Endothelial cell of umbilical vein (primary cell): ENCODE measurements at regions not wholly inside any gene's neighbourhood (a gene's known extent, or its start where the extent isn't known, plus 50 kb on each side); places are given as distances from the start of the nearest gene placed in this dataset.

ENCODE experiments used
- EZH2 ChIP-seq: IDR thresholded peaks from 2 replicates; pipeline ENCODE4 v1.6.1; 2012; ENCODE audit warnings: borderline replicate concordance, low read depth, mild to moderate bottlenecking, moderate library complexity, low read length, inconsistent platforms; ENCODE audit not compliant: severe bottlenecking
- FOS ChIP-seq: IDR thresholded peaks from 2 replicates; pipeline ENCODE4 v1.6.1; 2011; ENCODE audit warnings: mild to moderate bottlenecking, low read length, moderate library complexity, borderline replicate concordance; ENCODE audit not compliant: insufficient read depth
- JUN ChIP-seq: IDR thresholded peaks from 2 replicates; pipeline ENCODE4 v1.6.1; 2011; ENCODE audit warnings: borderline replicate concordance, low read depth; ENCODE audit not compliant: insufficient read length, insufficient read depth
- MYC ChIP-seq: IDR thresholded peaks from one replicate; pipeline ENCODE4 v1.6.1; 2011; ENCODE audit warnings: mild to moderate bottlenecking, low read depth, low read length
- POLR2A ChIP-seq: IDR thresholded peaks from 2 replicates; pipeline ENCODE4 v1.6.1; 2012; ENCODE audit warnings: low read depth, mild to moderate bottlenecking, control low read depth, low read length
- POLR2AphosphoS5 ChIP-seq: IDR thresholded peaks from 2 replicates; pipeline ENCODE4 v1.6.1; 2012; ENCODE audit warnings: low read depth, mild to moderate bottlenecking, control low read depth, low read length, moderate library complexity; ENCODE audit not compliant: insufficient read depth
- TF ChIP-seq, protein P1 (sequence below), 2 donors: IDR thresholded peaks; 1 replicate in 1 of 2; 2 replicates in 1 of 2; pipeline ENCODE4 v1.5.1; 2011; ENCODE audit warnings: low read length in 2 of 2, mild to moderate bottlenecking in 2 of 2, moderate library complexity in 2 of 2, control low read depth in 1 of 2, inconsistent platforms in 1 of 2, low read depth in 1 of 2; ENCODE audit not compliant: insufficient read depth in 1 of 2; ENCODE audit errors: extremely low read depth in 1 of 2
- TF ChIP-seq, protein P2 (sequence below): IDR thresholded peaks from 2 replicates; pipeline ENCODE4 v1.6.1; 2011; ENCODE audit not compliant: insufficient read depth, insufficient read length

DNA sequence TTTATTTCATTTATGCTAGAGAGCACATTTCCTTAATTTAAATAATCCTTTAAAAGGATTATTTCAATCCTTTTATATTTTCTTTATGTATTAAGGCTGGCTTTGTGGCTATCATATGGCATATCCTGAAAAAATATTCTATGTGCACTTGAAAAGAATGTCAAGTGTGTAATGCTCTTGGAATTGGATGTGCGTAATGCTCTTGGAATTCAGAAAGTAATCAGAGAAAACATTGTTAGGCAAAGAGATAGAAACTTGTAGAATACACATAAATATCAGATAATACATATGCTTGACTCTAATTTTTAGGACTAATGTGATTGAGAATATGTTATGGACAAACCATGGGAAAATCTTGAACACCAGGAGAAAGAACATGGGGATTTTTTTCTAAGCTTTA is 197.5 kb upstream of the COL3A1 start:
- TF ChIP-seq, protein P1, sequence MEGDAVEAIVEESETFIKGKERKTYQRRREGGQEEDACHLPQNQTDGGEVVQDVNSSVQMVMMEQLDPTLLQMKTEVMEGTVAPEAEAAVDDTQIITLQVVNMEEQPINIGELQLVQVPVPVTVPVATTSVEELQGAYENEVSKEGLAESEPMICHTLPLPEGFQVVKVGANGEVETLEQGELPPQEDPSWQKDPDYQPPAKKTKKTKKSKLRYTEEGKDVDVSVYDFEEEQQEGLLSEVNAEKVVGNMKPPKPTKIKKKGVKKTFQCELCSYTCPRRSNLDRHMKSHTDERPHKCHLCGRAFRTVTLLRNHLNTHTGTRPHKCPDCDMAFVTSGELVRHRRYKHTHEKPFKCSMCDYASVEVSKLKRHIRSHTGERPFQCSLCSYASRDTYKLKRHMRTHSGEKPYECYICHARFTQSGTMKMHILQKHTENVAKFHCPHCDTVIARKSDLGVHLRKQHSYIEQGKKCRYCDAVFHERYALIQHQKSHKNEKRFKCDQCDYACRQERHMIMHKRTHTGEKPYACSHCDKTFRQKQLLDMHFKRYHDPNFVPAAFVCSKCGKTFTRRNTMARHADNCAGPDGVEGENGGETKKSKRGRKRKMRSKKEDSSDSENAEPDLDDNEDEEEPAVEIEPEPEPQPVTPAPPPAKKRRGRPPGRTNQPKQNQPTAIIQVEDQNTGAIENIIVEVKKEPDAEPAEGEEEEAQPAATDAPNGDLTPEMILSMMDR (IDR thresholded peaks at IDR 0.05; ENCODE audit: extremely low read depth in 1 of 2, insufficient read depth in 1 of 2, low read depth in 1 of 2, low read length in 2 of 2) = no peak
- TF ChIP-seq EZH2 (no peak), JUN (no peak), POLR2AphosphoS5 (no peak), POLR2A (no peak), MYC (no peak), FOS (no peak)
- TF ChIP-seq, protein P2, sequence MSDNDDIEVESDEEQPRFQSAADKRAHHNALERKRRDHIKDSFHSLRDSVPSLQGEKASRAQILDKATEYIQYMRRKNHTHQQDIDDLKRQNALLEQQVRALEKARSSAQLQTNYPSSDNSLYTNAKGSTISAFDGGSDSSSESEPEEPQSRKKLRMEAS = no peak
